CD4-positive, alpha-beta memory T cell (primary cell): ENCODE measurements at regions not wholly inside any gene's neighbourhood (a gene's known extent, or its start where the extent isn't known, plus 50 kb on each side); places are given as distances from the start of the nearest gene placed in this dataset.

ENCODE experiments used
- CTCF ChIA-PET: fragments of 350-600 bp; sonication (Branson Sonifier 250); formaldehyde crosslinking; loops from one replicate; lab custom pipeline; 2021; ENCODE audit warnings: inconsistent platforms; ENCODE audit not compliant: partially characterized antibody; lab: Charles Lee
- POLR2A ChIA-PET: fragments of 350-600 bp; sonication (Branson Sonifier 250); formaldehyde crosslinking; loops from one replicate; lab custom pipeline; 2021; ENCODE audit not compliant: partially characterized antibody; lab: Charles Lee
- DNase-seq, 5 donors: peaks; one replicate each; pipeline versions ENCODE4 v3.0.0 to v3.0.0-alpha.2; 2020 to 2022; ENCODE audit warnings: mixed read lengths in 1 of 5
- H3K27ac ChIP-seq: one replicate; pipeline ENCODE4 v1.7.0; 2013; ENCODE audit warnings: low read depth, low read length
- H3K27me3 ChIP-seq: 2 replicates; pipeline ENCODE4 v1.7.0; 2013; ENCODE audit warnings: mild to moderate bottlenecking, low read length, moderate library complexity; ENCODE audit not compliant: insufficient read depth
- H3K36me3 ChIP-seq: 2 replicates; pipeline ENCODE4 v1.7.0; 2013; ENCODE audit warnings: mild to moderate bottlenecking, low read length, moderate library complexity; ENCODE audit not compliant: insufficient read depth
- H3K4me1 ChIP-seq: 2 replicates; pipeline ENCODE4 v1.7.0; 2013; ENCODE audit warnings: mild to moderate bottlenecking, low read length, moderate library complexity; ENCODE audit not compliant: insufficient read depth
- H3K4me3 ChIP-seq, 2 donors: one replicate each; pipeline ENCODE4 v1.7.0; 2013; ENCODE audit warnings: low read length in 2 of 2, mild to moderate bottlenecking in 1 of 2
- H3K9me3 ChIP-seq, 2 donors: one replicate each; pipeline ENCODE4 v1.7.0; 2013; ENCODE audit warnings: low read length in 2 of 2, control low read depth in 1 of 2; ENCODE audit not compliant: control insufficient read depth in 1 of 2
- H3K27ac Mint-ChIP-seq, 7 donors: one replicate each; pipeline ENCODE4 v1.8.0; 2020 to 2021; ENCODE audit warnings: mixed read lengths in 7 of 7, mild to moderate bottlenecking in 6 of 7, inconsistent platforms in 3 of 7, moderate library complexity in 3 of 7
- H3K27me3 Mint-ChIP-seq, 2 donors: one replicate each; pipeline ENCODE4 v1.8.0; 2020 to 2021; ENCODE audit warnings: mixed read lengths in 2 of 2
- H3K36me3 Mint-ChIP-seq, 2 donors: one replicate each; pipeline ENCODE4 v1.8.0; 2020 to 2021; ENCODE audit warnings: mixed read lengths in 2 of 2, inconsistent platforms in 1 of 2, mild to moderate bottlenecking in 1 of 2
- H3K4me1 Mint-ChIP-seq, 4 donors: one replicate each; pipeline ENCODE4 v1.8.0; 2020 to 2021; ENCODE audit warnings: mixed read lengths in 4 of 4, mild to moderate bottlenecking in 1 of 4
- H3K4me3 Mint-ChIP-seq, 8 donors: one replicate each; pipeline ENCODE4 v1.8.0; 2020 to 2021; ENCODE audit warnings: mixed read lengths in 8 of 8, mild to moderate bottlenecking in 7 of 8, moderate library complexity in 6 of 8, inconsistent platforms in 3 of 8
- H3K9me3 Mint-ChIP-seq, 8 donors: one replicate each; pipeline ENCODE4 v1.8.0; 2020 to 2021; ENCODE audit warnings: mixed read lengths in 8 of 8, mild to moderate bottlenecking in 5 of 8, inconsistent platforms in 3 of 8, moderate library complexity in 1 of 8
- intact Hi-C: fragments of 100-400 bp; cut with micrococcal nuclease; formaldehyde crosslinking; loops from one replicate; pipeline ENCODE4 v1.15.1; 2023

GRCh38 chr6:126526996-126527606 lies 187.2 kb downstream of the CENPW start:
- Mint-ChIP-seq H3K36me3 (no peaks in the 10 kb centered on the region), H3K4me3 (no peak overlapping the region), H3K9me3 (peaks cover 0 to 2% (median 0%) of the 10 kb centered on the region in 8 donors), H3K27ac (no peak overlapping the region), H3K4me1 (no peaks in the 10 kb centered on the region), H3K27me3 (no peaks in the 10 kb centered on the region)
- intact Hi-C loops: no loop called here
- ChIA-PET CTCF (no interaction called here), POLR2A (interaction anchor here (0.6 kb wide), 1 partner anchor 1491 kb away, joined by 3 read pairs; no protein-coding TSS in a partner anchor)
- Histone ChIP-seq H3K27me3 (no peaks in the 10 kb centered on the region), H3K4me1 (no peaks in the 10 kb centered on the region), H3K4me3 (no peak overlapping the region), H3K9me3 (no peaks in the 10 kb centered on the region), H3K36me3 (no peaks in the 10 kb centered on the region), H3K27ac (no peak overlapping the region)
- DNase-seq: no peak

DNA sequence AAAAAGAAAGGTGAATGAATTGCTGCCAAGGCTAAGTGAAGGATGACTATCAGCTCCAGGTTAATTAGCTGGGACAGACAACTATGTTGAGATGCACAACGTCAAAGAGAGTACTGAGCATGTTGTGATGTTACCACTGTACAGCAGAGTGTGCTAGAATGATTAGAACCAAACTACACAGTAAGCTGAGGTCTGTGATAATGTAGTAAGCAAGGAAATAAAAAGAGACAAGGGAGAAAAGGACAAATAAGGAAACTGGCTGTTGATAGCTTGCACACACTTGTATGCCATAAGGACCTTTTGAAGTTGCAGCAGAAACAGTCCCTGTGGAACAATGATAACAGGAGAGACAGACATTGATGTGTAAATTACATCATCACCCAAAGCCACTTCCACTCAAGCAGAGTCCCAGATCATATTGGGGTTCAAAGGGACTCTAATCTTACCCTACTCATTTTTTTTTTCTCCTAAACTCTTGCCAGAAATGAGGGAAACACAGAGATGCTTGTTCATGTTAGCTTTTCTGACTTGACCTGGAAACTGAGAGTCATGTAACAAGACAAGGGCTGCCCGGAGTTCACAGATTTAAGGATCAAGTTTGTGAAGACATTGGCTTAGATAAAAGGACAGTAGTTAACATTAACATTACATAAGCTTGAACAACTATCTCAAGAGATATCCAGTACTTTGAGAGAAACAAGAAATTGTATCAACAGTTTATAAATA lies 189.9 kb downstream of the CENPW start:
- H3K27ac Mint-ChIP-seq: no peak overlapping the region
- H3K4me1 Mint-ChIP-seq: no peaks in the 10 kb centered on the region
- Histone ChIP-seq H3K27me3 (no peaks in the 10 kb centered on the region), H3K4me1 (no peaks in the 10 kb centered on the region), H3K27ac (no peak overlapping the region), H3K4me3 (no peak overlapping the region), H3K9me3 (no peaks in the 10 kb centered on the region), H3K36me3 (no peaks in the 10 kb centered on the region)
- no peak overlapping the region for H3K4me3 Mint-ChIP-seq
- CTCF ChIA-PET: no interaction called here
- H3K9me3 Mint-ChIP-seq: peaks cover 0 to 3% (median 0%) of the 10 kb centered on the region in 8 donors
- POLR2A ChIA-PET: no interaction called here
- no peak for DNase-seq
- intact Hi-C loops: no loop called here
- no peaks in the 10 kb centered on the region for H3K36me3 Mint-ChIP-seq
- peaks cover 0 to 1% of the 10 kb centered on the region in 2 donors for H3K27me3 Mint-ChIP-seq

DNA sequence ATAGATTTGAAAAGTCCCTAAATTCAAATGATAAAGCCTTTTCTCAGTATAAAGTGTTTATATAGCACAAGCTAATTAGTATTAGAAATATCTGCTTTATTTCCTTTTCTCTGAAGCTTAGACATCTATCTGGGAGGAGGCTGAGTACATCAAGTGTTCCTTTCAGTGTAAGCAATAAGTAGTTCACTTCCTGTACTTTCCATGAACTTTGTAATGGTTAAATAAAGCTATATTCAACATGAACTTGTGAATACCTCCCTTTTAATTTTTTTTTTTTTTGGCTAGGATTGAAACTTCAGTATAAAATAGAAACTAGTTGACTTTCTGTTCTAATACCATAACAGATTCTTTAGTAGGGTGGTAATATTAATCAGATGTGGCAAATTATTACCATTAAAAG lies 190.9 kb downstream of the CENPW start:
- no peaks in the 10 kb centered on the region for H3K36me3 Mint-ChIP-seq
- POLR2A ChIA-PET: no interaction called here
- H3K4me1 ChIP-seq: no peaks in the 10 kb centered on the region
- no peak overlapping the region for H3K4me3 Mint-ChIP-seq
- H3K9me3 ChIP-seq: no peaks in the 10 kb centered on the region
- no peak overlapping the region for H3K27ac Mint-ChIP-seq
- peaks cover 0 to 3% (median 0%) of the 10 kb centered on the region in 8 donors for H3K9me3 Mint-ChIP-seq
- no peaks in the 10 kb centered on the region for H3K36me3 ChIP-seq
- CTCF ChIA-PET: no interaction called here
- H3K27me3 Mint-ChIP-seq: peaks cover 0 to 1% of the 10 kb centered on the region in 2 donors
- no peaks in the 10 kb centered on the region for H3K4me1 Mint-ChIP-seq
- no peak overlapping the region for H3K27ac ChIP-seq
- DNase-seq: no peak
- H3K4me3 ChIP-seq: no peak overlapping the region
- no peaks in the 10 kb centered on the region for H3K27me3 ChIP-seq
- intact Hi-C loops: no loop called here

GRCh38 chr6:126531286-126531685 lies 191.4 kb downstream of the CENPW start:
- intact Hi-C loops: no loop called here
- POLR2A ChIA-PET: no interaction called here
- H3K27me3 ChIP-seq: no peaks in the 10 kb centered on the region
- peaks cover 0 to 3% (median 0%) of the 10 kb centered on the region in 8 donors for H3K9me3 Mint-ChIP-seq
- no peak overlapping the region for H3K4me3 Mint-ChIP-seq
- no peaks in the 10 kb centered on the region for H3K4me1 ChIP-seq
- H3K27ac Mint-ChIP-seq: no peak overlapping the region
- H3K27me3 Mint-ChIP-seq: peaks cover 0 to 1% of the 10 kb centered on the region in 2 donors
- DNase-seq: no peak
- no peaks in the 10 kb centered on the region for H3K4me1 Mint-ChIP-seq
- H3K36me3 Mint-ChIP-seq: no peaks in the 10 kb centered on the region
- no peaks in the 10 kb centered on the region for H3K9me3 ChIP-seq
- no peak overlapping the region for H3K27ac ChIP-seq
- CTCF ChIA-PET: no interaction called here
- H3K36me3 ChIP-seq: no peaks in the 10 kb centered on the region
- no peak overlapping the region for H3K4me3 ChIP-seq

DNA sequence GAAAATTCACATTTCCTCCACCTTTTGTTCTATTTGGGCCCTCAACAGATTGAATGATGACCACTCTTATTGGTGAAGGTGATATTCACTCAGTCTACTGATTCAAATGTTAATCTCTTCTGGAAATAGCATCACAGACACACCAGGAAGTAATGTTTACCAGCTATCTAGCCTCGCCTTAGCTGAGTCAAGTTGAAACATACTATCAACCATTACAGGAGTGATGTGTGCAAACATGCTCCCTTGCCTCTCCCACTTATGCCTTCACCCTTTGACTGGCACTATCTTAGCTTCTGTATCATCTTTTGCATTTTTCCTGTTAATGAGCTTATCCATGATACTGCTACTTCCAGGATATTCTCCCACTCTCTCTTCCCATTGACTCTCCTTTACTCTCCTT lies 191.9 kb downstream of the CENPW start:
- H3K27ac Mint-ChIP-seq: no peak overlapping the region
- Histone ChIP-seq H3K27ac (no peak overlapping the region), H3K4me3 (no peak overlapping the region), H3K27me3 (no peaks in the 10 kb centered on the region), H3K36me3 (no peaks in the 10 kb centered on the region), H3K4me1 (no peaks in the 10 kb centered on the region), H3K9me3 (no peaks in the 10 kb centered on the region)
- H3K36me3 Mint-ChIP-seq: no peaks in the 10 kb centered on the region
- peaks cover 0 to 3% (median 0%) of the 10 kb centered on the region in 8 donors for H3K9me3 Mint-ChIP-seq
- CTCF ChIA-PET: no interaction called here
- H3K27me3 Mint-ChIP-seq: peaks cover 0 to 1% of the 10 kb centered on the region in 2 donors
- no peaks in the 10 kb centered on the region for H3K4me1 Mint-ChIP-seq
- intact Hi-C loops: no loop called here
- no peak overlapping the region for H3K4me3 Mint-ChIP-seq
- POLR2A ChIA-PET: no interaction called here
- no peak for DNase-seq

DNA sequence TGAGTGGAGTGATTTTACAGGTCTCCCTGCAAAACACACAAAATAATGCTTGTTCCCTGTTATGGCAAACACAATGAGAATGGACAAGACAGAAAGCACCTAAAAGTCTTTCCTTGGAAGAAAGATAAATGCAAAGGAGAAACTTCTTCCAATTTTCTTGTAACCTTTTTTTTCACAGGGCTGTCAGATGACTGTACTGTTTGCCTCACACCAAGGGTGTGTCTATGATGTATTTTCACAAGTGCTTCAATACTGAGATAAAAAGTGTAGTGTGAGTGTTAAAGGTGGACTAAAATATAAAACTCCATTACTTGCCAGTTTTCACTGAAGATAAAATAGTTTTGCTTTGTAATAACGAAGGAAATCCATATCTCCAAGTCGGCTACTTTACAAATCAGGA lies 194.5 kb downstream of the CENPW start:
- DNase-seq: no peak
- Mint-ChIP-seq H3K27me3 (peaks cover 0 to 1% of the 10 kb centered on the region in 2 donors), H3K9me3 (peaks cover 0 to 3% (median 0%) of the 10 kb centered on the region in 8 donors), H3K4me1 (no peaks in the 10 kb centered on the region), H3K27ac (no peak overlapping the region), H3K36me3 (no peaks in the 10 kb centered on the region), H3K4me3 (no peak overlapping the region)
- no peak overlapping the region for H3K27ac ChIP-seq
- no peaks in the 10 kb centered on the region for H3K4me1 ChIP-seq
- H3K27me3 ChIP-seq: no peaks in the 10 kb centered on the region
- no peaks in the 10 kb centered on the region for H3K9me3 ChIP-seq
- H3K36me3 ChIP-seq: no peaks in the 10 kb centered on the region
- intact Hi-C loops: no loop called here
- no peak overlapping the region for H3K4me3 ChIP-seq
- ChIA-PET CTCF (no interaction called here), POLR2A (no interaction called here)

- no peaks in the 10 kb centered on the region for H3K4me1 ChIP-seq
- Mint-ChIP-seq H3K4me3 (no peak overlapping the region), H3K27ac (no peak overlapping the region), H3K27me3 (peaks cover 0 to 1% of the 10 kb centered on the region in 2 donors), H3K9me3 (peaks cover 0 to 3% (median 0%) of the 10 kb centered on the region in 8 donors), H3K4me1 (no peaks in the 10 kb centered on the region), H3K36me3 (no peaks in the 10 kb centered on the region)
- H3K27ac ChIP-seq: no peak overlapping the region
- intact Hi-C loops: no loop called here
- H3K4me3 ChIP-seq: no peak overlapping the region
- H3K9me3 ChIP-seq: no peaks in the 10 kb centered on the region
- ChIA-PET POLR2A (no interaction called here), CTCF (no interaction called here)
- no peaks in the 10 kb centered on the region for H3K27me3 ChIP-seq
- no peak for DNase-seq
- no peaks in the 10 kb centered on the region for H3K36me3 ChIP-seq
Measured at GRCh38 chr6:126535138-126535537, 195.2 kb downstream of the CENPW start.
